Stimulated activated CD4-positive, alpha-beta T cell treated with anti-CD3 and anti-CD28 coated beads, TNF-alpha, amount 100 ng/mL, for 48 hours (primary cell): ENCODE measurements at regions not wholly inside any gene's neighbourhood (a gene's known extent, or its start where the extent isn't known, plus 50 kb on each side); places are given as distances from the start of the nearest gene placed in this dataset.
"Not testable (repeated sequence)": the region's sequence is repeated elsewhere in the genome, so short reads cannot be mapped to it uniquely, and the experiment has no call there.

Experiments used
- DNase-seq, 3 donors: peaks; one replicate each; pipeline ENCODE4 v3.0.0-alpha.2; 2020; ENCODE audit warnings: low read depth in 3 of 3

DNA sequence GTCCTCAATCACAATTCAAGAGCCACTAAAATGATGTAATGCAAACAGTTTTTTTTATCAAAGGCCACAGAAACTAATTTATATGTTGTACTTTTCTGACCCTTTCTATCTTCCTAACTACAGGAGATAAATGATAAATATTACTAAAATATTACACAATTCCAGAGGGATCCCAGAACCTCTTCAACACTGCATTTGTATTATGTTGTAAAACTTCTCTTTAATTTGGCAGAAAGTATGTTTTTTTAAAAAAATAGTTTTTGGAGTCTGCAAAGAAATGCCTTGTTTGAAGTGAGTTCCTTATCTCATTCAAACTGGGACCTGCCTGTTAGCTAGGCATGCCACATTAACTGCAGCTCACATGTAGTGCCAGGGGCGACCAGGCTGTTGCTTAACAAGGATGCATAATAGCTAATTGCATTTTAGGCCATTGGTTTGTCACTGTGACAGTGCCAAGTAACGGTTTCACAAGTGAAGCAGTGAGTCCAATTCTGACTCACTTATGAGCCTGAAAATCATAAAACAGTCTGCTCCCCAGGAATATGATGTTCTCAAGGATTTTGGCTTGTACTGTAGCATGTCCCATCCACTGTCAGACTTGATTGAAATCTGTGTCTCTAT lies 266.9 kb downstream of the KTN1 start:
- no peak for DNase-seq

DNA sequence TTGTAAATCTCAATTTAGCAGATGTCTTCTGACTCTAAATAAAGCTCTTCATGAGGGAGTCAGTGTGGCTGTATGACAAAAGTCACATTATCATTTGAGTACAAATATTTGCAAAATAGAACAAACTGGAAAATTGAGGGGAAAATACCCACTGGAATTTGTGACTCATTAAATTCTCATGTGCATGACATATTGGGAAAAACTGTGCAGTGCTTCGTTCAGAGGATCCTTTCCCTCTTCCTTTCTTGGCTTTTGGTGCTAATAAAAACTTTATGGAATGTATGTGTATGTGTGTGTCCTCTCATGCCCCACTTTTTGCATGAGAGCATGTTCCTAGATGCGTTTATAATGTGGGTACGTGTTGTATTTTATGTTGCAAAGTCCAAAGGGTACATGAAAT lies 267.8 kb downstream of the KTN1 start:
- DNase-seq = no peak

DNA sequence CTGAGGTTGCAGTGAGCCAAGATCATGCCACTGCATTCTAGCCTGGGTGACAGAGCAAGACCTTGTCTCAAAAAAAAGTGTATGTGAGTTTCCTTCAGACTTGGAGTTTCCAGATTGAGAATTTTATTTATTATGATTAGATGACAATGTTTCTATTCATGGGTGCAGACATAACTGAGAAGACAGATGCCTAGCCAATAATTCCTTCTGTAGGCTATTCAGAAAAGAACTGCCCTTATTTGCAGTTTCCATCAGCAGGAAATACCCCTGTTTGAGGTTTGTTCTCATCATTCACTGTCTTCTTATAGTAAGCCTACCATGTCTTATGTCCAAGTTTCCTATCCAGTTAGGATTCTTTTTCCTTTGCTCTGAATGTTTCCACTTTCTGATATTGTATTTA lies 269.0 kb downstream of the KTN1 start:
- no peak for DNase-seq

DNA sequence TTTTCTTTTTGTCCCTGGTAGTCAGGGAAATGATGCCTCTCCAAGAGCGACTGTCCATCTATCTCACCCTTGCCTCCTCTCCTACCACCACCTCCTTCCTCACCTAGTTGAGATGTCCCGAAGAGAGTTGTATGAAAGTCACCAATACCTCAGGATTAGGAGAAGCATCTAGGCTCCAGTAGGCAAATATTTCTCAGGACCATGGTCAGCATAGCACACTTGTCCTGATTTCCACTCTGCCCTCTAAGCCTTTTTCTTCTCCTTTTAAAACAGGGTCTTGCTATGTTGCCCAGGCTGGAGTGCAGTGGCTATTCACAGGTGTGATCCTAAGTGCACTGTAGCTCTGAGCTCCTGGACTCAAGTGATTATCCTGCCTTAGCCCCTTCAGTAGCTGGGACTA lies 268.4 kb upstream of the PELI2 start:
- no peak for DNase-seq

DNA sequence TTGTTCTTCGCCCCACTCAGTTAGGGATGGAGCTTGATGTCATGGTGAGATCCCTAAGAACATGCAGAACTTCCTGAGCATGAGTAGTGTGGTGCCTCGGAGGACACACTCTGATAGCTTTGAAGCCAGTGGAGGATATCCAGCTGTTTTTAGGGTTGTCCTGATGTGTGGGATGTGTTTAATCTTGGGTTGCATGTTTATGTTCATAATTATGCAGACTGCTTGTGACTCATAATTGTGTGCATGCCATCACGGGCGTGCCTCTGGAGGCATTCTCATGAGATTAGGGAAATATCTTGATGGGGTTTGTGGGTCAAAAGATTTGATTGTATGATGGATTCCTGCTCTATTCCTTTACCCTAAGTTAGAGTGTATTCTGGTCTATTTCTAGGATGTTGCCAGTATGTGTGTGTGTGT lies 267.4 kb upstream of the PELI2 start:
- no peak for DNase-seq

DNA sequence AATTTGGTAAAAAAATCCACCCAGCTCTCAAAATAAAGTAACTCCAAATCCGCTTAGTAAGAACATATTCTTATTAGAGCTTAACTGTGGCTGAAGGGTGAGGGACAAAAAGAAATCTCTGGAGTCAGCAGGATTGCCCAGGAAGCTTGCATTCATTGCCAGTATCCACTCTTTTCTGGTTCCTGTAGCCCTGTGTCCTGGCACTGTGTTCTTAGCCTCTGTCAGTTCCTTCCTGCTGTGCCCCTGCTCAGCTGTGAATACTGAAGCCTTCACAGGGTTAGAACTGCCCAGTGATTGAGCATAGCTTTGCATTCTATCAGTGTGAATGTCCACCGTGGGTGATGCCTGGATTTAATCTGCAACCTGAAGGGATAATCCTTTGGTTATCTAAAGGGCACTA lies 266.9 kb upstream of the PELI2 start:
- no peak for DNase-seq

DNA sequence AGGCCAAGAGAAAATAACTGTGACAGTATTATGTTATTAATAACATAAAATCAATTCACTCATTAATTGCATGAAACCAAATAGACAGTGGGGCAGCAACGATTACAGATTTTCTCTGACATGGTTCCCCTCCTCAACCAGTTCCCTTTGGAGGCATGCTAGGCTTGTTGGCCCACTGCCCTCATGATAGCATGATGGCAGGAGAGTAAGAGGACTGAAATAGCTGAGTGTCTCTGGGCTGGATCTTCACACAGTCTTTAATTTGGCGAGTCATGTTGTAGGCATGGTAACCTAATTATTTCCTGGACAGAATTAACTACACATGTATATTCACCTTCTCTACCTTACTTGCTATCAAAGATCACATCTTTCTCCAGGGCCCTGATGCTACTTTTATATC lies 266.2 kb upstream of the PELI2 start:
- DNase-seq = no peak

DNA sequence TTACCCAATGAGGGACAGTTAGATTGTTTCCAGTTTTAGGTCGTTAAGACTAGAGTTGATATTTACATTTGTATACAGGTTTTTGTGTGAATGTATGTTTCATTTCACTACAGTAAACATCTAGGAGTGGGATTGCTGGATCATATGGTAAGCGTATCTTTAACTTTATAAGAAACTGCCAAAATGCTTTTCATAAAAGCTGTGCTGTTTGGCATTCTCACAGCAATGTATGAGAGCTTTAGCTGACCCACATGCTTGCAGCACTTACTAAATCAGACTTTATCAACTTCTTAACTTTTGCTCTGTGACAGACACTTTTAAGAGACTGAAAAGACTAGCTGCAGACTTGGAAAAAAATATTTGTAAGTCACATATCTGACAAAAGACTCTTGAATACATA lies 262.5 kb upstream of the PELI2 start:
- DNase-seq = no peak

DNA sequence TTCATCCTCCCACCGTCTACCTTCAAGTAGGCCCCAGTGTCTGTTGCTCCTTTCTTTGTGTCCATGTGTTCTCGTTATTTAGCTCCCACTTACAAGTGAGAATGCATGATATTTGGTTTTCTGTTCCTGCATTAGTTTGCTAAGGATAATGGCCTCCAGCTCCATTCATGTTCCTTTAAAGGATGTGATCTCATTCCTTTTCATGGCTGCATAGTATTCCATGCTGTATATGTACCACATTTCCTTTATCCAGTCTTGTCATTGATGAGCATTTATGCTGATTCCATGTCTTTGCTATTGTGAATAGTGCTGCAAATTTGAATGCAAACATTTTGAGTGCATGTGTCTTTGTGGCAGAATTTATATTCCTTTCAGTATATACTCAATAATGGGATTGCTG lies 259.6 kb upstream of the PELI2 start:
- DNase-seq = no peak

DNA sequence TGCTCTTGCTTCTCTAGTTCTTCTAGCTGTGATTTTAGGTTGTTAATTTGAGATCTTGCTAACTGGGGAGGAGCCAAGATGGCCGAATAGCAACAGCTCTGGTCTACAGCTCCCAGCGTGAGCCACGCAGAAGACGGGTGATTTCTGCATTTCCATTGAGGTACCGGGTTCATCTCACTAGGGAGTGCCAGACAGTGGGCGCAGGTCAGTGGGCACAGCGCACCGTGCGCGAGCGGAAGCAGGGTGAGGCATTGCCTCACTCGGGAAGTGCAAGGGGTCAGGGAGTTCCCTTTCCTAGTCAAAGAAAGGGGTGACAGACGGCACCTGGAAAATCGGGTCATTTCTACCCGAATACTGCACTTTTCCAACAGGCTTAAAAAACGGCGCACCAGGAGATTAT lies 256.6 kb upstream of the PELI2 start:
- DNase-seq = not testable (repeated sequence)

DNA sequence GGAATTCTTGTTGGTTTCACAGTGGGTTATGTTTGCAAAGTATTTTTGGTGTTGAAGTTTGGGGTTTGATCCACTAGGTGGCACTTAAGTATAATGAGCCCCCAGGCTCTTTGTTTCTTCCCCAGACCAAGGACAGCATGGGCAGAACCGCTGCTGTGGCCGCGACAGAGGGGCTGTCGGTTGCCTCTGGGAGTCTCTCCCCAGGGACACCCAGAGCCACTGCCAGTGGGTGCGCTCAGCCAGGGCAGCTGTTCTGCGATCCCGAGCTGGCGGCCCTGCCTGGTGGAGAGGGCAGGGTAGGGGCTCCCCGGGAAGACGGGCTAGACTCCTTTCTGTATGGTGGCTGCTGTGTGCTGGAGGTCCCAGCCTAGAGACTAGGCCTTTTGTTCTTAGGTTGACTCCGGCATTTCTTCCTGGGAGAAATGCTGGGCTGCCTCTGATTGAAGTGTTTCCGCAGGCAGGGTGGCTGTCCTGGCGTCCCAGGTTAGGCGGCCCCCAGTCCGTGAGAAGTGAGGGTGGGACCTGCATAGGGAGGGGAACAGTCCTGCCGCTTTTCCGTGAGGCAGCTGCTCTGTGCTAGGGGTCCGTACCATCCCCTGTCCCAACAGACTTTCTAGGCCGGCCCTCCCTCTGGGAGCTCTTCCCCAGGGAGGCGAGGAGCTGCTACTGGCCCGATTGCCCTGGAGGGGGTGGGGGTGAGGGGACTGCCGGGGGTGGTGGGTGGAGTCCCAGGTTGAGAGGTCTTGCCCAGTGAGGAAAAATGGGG lies 253.1 kb upstream of the PELI2 start:
- no peak for DNase-seq

DNA sequence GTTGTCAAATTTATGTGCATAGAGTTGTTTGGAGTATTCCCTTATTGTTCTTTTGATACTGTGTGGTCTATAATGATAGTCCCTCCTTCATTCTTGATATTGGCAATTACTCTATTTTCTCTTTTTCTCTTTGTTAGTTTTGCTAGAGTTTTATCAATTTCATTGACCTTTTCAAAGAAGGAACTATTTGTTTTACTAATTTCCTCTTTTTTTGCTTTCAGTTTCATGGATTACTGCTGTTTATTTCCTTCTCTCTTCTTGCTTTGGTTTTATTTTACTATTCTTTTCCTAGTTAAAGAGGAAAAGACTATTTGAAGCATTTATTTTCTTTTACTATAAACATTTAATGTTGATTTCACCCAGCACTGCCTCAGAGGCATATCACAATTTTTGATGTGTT lies 250.9 kb upstream of the PELI2 start:
- no peak for DNase-seq

DNA sequence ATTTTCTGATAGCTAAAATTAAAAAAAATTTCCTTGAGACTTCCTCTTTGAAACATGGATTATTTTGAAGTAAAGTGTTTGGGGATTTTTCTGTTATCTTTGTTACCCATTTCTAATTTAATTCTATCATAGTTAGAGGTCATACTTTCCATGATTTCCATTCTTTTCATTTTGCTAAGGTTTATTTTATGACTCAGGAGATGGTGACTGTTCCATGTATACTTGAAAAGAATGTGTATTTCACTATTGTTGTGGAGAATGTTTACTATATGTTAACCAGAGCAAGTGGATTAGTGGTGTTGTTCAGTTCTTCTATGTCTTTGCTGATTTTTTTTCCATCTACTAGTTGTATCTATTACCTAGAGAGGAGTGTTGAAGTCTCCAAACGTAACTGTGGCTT lies 250.5 kb upstream of the PELI2 start:
- no peak for DNase-seq

DNA sequence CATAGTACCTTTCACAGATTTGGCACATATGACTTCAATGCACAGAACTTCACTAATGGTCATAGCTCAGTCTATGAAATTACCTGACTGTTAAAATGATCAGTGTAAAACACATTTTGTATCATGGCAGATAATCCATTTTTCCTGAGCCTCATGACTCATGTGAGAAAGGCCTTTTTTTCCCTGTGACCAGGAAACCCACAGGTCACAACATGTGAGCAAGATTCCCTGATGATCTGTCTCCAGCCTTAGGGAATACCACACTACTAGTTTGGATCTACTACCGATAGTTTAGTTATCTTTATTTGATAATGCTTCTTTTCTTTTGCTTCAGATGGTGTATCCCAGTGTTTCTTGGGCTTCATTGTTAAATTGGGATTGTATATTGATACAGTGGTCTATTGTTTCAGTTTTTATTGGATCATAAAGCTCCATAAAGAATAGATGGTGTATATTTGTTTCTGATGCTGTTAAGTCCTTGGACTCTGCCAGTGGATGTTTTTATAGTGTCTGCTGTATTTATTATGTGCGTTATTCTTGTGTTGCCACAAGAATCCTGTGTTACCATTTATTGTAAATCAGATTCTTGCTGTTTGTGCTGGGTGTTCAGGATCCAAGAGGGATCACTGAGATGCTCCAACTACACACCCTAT lies 248.7 kb upstream of the PELI2 start:
- no peak for DNase-seq

DNA sequence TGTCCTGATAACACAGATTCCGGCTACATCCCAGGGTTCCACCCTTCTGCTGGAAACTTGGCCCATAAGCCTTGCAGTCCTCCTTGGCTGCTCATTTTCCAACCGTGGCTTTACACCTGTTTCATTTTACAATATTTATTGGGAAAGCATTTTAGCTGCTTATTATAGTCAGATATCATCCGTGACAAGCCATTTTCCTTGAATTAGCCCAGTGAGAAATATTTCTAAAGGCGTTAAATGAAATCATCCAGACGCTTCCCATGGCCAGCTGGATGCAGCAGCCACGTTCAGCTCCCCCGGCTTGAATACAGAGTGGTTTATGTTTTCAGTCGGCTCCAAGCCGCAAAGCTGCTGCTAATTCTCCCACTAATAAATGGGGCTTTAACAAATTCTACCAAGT lies 245.0 kb upstream of the PELI2 start:
- no peak for DNase-seq

DNA sequence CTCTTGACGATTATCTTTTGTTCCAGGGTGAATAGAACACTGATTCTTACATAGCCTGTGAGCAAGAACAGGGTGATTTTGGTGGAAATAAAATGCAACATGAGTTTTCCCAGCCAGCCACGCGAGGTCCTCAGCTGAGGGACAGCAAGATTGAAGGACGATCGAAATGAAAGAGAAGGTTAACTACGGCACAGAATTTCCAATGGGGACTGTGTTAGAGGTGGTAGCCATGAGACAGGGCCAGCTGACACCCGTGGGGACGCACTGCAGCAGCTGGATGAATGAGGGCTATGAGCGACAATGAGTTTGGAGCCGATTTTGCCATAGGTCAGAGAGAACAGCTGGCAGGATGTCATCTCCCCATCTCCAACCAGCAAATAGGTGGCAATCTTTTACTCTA lies 243.4 kb upstream of the PELI2 start:
- DNase-seq = no peak

DNA sequence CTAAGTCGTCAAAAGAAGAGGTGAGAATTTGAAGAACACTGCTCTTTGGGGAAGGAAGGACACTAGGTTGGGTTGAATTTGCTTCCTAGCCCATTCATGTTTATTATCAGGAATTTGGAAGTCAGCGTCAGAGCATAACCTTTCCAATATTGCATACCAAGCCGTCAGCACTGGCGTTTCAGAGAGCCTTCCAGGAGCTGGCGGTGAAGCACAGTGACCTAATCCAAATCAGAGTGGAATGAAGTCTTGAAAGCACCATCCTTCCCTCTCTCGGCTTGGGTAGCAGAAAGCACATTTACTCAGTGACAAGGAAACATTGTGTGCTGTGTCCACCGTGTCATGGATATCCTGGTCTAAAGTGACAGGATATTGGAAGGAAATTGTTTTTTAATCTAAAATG lies 240.3 kb upstream of the PELI2 start:
- no peak for DNase-seq

DNA sequence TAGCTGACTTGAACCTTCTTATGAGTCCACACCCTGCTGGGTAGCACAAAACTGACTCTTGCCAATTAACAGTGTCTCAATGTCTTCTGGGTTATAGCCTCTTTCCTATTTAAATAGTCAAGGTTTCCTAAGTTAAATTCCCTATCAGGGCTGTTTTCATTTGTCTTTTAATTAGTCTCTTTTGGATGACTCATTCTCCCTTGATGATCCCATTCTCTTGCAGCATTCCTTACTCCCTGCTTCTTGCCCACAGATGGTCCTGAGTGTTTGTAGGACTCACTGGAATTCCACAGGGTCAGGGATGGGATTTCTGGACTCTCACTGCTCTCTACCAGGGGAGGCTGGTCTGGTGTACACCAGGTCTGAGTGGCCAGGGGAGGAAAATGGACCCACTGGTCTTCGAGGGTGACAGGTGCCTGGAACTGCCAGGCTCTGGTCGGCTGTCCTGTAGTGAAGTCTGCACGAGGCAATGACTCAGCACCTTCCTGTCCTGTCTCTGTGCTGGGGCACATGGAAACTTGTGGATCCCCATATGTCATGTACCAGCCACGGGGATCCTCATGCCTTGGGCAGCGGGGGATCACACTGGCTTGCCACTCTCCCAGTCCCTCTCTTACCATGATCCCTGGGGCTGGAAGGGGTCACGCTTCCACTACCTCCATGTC lies 236.5 kb upstream of the PELI2 start:
- no peak for DNase-seq

DNA sequence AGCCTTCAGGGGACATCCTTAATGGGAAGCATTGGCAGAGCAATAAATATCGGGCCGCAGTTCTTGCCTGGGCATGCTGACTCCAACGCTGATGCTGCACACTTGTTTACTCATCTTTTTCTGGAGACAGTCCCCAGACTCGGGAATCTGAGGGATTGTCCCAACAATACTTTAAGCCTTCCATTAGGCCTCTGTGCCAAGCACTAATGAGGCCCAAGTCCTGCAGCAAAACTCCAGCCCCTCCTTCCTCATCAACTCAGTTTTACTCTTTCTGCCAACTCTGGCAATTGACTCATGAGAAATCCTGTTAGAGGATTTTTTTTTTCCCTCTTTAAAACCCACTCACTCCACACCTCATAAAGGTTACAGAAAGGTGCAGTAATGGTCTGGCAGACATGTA lies 233.4 kb upstream of the PELI2 start:
- no peak for DNase-seq

DNA sequence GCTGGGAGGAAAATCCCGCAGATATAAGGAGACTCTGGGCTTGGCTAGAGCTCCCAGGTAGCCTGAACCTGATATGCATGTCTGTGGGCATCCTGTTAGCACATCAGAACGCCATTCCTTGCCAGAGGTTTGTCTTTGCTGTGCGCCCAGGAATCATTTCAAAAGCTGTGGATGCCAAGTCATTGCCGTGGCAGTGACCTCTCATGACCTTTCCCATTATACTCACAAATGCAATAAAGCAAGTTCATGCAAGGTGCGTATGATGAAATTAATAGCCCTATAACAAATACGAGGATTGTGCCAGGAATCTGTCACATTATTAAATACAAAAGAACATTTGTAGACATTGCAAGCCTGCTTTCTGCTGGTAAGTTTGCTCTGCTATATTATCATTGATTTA lies 229.1 kb upstream of the PELI2 start:
- no peak for DNase-seq

DNA sequence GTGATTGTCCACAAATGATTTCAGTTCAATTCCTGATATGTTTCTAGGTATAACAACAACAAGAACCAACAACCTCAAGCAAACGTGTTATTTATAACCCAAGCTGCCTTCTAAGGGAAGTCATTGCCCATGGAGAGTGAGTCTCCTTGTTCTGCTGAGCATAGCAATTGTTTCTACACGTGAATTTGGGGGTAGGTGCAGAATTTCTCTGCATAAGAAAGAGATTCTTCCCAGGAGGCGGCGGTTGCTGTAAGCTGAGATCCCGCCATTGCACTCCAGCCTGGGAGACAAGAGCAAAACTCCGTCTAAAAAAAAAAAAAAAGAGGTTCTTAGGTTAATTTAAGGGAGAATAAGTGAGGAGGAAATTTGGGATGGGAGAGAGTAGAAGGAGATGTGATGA lies 226.5 kb upstream of the PELI2 start:
- no peak for DNase-seq

DNA sequence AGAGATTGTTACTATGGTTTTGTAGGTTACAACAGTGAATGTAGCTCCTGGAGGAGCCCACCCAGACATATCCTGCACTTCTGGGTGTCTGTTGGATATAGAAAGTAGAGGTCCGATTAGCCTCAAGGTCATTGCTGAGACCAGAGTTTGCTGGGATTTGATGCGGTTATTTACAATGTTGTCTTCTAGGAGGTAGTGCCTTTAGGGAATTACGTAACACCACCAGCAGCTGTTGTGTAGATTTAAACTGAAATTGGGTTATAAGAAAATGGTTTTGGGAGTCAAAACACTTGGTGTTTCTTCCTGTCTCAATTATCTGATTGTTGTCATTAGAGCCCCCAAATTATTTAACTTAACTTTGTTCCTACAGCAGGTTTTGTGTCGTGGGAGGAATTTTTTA lies 225.3 kb upstream of the PELI2 start:
- DNase-seq = no peak

DNA sequence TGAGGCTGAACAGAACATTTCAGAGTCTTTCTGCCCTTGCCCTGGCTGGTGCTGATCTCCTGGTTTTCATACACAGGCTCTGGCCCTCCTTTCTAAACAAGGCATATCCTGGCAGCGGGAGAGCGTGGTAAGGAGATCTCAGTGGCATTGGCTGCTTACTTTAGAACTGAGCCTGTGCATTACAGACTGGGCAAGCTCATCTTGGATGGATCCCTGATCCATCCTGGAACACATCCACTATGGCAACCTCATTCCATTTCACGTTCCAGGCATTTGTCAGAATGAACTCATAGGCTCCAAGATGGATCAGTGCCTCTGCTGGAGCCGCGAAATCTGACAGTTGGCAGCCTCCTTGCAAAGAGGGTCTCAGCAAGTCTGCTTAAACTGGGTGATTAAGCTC lies 224.5 kb upstream of the PELI2 start:
- DNase-seq = no peak
